ENCODE measurements at regions not wholly inside any gene's neighbourhood (a gene's known extent, or its start where the extent isn't known, plus 50 kb on each side); places are given as distances from the start of the nearest gene placed in this dataset.

GRCh38 chr2:82848285-82848684, 1610.8 kb downstream of the SUCLG1 start:
- TF ChIP-seq, protein P1, sequence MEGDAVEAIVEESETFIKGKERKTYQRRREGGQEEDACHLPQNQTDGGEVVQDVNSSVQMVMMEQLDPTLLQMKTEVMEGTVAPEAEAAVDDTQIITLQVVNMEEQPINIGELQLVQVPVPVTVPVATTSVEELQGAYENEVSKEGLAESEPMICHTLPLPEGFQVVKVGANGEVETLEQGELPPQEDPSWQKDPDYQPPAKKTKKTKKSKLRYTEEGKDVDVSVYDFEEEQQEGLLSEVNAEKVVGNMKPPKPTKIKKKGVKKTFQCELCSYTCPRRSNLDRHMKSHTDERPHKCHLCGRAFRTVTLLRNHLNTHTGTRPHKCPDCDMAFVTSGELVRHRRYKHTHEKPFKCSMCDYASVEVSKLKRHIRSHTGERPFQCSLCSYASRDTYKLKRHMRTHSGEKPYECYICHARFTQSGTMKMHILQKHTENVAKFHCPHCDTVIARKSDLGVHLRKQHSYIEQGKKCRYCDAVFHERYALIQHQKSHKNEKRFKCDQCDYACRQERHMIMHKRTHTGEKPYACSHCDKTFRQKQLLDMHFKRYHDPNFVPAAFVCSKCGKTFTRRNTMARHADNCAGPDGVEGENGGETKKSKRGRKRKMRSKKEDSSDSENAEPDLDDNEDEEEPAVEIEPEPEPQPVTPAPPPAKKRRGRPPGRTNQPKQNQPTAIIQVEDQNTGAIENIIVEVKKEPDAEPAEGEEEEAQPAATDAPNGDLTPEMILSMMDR (IDR thresholded peaks at IDR 0.05; ENCODE audit: insufficient read depth, low read length) = no peak
- no peak overlapping the region for H3K4me3 ChIP-seq (ENCODE audit: low read depth, low read length)
- DNase-seq (ENCODE audit: low read depth) = no peak

DNA sequence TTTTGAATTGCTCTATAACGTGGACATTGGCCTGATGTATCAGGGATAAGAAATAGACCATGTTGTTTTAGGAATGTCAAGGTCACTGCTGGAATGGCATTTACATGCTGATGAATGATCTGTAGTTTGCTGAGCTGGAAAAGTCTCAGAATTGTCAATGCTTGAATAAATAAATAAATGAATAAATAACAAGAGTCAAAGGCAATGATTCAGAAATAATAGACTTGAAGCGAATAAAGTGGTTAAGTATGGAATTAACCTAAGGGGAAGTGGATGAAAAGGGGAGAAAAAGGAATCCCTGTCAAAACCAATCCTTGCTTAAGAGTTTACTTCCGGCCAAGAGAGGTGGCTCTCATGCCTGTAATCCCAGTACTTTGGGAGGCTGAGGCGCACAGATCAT, 1620.0 kb downstream of the SUCLG1 start:
- no peak for DNase-seq (ENCODE audit: low read depth)
- TF ChIP-seq, protein P1 (IDR thresholded peaks at IDR 0.05; ENCODE audit: insufficient read depth, low read length) = no peak
- H3K4me3 ChIP-seq (ENCODE audit: low read depth, low read length) = no peak overlapping the region

GRCh38 chr2:82837588-82838304, 1621.3 kb downstream of the SUCLG1 start:
- peak; percentile 14 for DNase-seq (ENCODE audit: low read depth)
- no peak overlapping the region for H3K4me3 ChIP-seq (ENCODE audit: low read depth, low read length)
- TF ChIP-seq, protein P1 (IDR thresholded peaks at IDR 0.05; ENCODE audit: insufficient read depth, low read length) = no peak

DNA sequence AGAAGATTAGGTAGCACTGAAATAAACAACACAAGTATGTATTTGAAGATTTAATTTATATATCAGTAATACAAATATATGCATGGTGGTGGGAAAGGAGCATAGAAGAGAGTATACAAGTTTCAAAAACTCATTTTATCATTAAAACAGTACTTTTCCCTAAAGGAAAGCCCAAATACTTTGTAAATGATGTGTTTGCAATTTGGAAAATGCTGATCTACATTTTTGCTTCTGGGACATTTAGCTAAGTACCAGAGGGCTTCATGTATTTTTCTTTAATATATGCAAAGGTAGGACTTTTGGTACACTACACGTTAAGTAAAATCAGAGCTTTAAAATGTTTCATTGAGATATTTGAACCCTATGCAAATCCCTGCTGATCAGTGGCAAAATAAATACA, 1624.2 kb downstream of the SUCLG1 start:
- no peak for DNase-seq (ENCODE audit: low read depth)
- H3K4me3 ChIP-seq (ENCODE audit: low read depth, low read length) = no peak overlapping the region
- TF ChIP-seq, protein P1 (IDR thresholded peaks at IDR 0.05; ENCODE audit: insufficient read depth, low read length) = no peak

GRCh38 chr2:82827426-82827825, 1631.7 kb downstream of the SUCLG1 start:
- TF ChIP-seq, protein P1 (IDR thresholded peaks at IDR 0.05; ENCODE audit: insufficient read depth, low read length) = no peak
- no peak overlapping the region for H3K4me3 ChIP-seq (ENCODE audit: low read depth, low read length)
- no peak for DNase-seq (ENCODE audit: low read depth)

DNA sequence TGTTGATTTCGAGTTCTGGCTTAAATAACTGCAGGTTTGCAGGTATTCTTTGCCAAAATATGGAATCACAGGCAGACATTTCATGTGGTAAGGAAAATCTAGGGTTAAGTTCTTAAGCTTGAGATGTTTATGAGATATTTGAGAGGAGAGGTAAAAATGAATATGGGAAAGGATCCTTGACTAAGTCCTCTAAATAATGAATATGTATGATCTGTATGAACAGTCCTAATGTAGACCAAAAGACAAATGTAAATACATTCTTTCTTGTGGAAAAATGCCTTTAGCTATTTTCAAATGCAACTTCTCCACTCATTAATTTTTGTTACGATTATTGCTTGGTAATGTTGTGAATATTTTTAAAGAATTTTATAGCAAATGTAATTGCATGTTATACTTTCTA, 1632.6 kb downstream of the SUCLG1 start:
- H3K4me3 ChIP-seq (ENCODE audit: low read depth, low read length) = no peak overlapping the region
- DNase-seq (ENCODE audit: low read depth) = no peak
- TF ChIP-seq, protein P1 (IDR thresholded peaks at IDR 0.05; ENCODE audit: insufficient read depth, low read length) = no peak

Measured in fibroblast of the aortic adventitia (primary cell).